Body of pancreas (tissue), 4 donors: ENCODE measurements at regions not wholly inside any gene's neighbourhood (a gene's known extent, or its start where the extent isn't known, plus 50 kb on each side); places are given as distances from the start of the nearest gene placed in this dataset.

Experiments used
- ATAC-seq: fragments of 150-250 bp; one replicate; pipeline ENCODE4 v1.9.1; 2016
- DNase-seq, 4 donors: peaks; one replicate each; pipeline ENCODE4 v3.0.0-alpha.2; 2019
- H3K27ac ChIP-seq, 4 donors: fragments of 200-600 bp; sonication (generic); 1 replicate in 3 of 4; 2 replicates in 1 of 4; pipeline versions ENCODE4 v1.5.1 to v1.6.1; 2016 to 2019; ENCODE audit warnings: mild to moderate bottlenecking in 1 of 4, mixed read lengths in 1 of 4, moderate library complexity in 1 of 4
- H3K27me3 ChIP-seq, 2 donors: fragments of 200-600 bp; sonication (generic); one replicate each; pipeline ENCODE4 v1.6.0; 2016; ENCODE audit warnings: mild to moderate bottlenecking in 1 of 2
- H3K36me3 ChIP-seq, 2 donors: fragments of 200-600 bp; sonication (generic); replicated peaks in 1 of 2; 2 replicates each; pipeline ENCODE4 v1.5.1; 2016; ENCODE audit warnings: low read depth in 2 of 2; ENCODE audit not compliant: insufficient read depth in 1 of 2
- H3K4me1 ChIP-seq: fragments of 200-600 bp; sonication (generic); one replicate; pipeline ENCODE4 v1.6.0; 2016
- H3K4me3 ChIP-seq, 2 donors: fragments of 200-600 bp; sonication (generic); 1 replicate in 1 of 2; 2 replicates in 1 of 2; pipeline ENCODE4 v1.5.1; 2016 to 2019
- H3K9me3 ChIP-seq, 3 donors: fragments of 200-600 bp; sonication (generic); 1 replicate in 2 of 3; 2 replicates in 1 of 3; pipeline ENCODE4 v1.5.1; 2016
- POLR2A ChIP-seq, 3 donors: fragments of 450-650 bp; IDR thresholded peaks; one replicate each; pipeline ENCODE4 v1.6.1; 2016; ENCODE audit warnings: antibody characterized with exemption in 3 of 3, mild to moderate bottlenecking in 2 of 3
- WGBS, 2 donors: methylation state at CpG; one replicate each; pipeline ENCODE4 v1.1.5; 2017; 5-methylcytosine and 5-hydroxymethylcytosine counted together
- intact Hi-C: fragments of 100-400 bp; cut with DNase I; formaldehyde crosslinking; loops from one replicate; pipeline ENCODE4 v1.15.1; 2023
- TF ChIP-seq, protein P1 (sequence below), 7 experiments: fragments of 450-650 bp in 4 of 7; fragments of 200-600 bp in 3 of 7; sonication (generic) in 3 of 7; IDR thresholded peaks; one replicate each; pipeline ENCODE4 v1.5.1; 2016 to 2019; ENCODE audit warnings: antibody characterized with exemption in 7 of 7

DNA sequence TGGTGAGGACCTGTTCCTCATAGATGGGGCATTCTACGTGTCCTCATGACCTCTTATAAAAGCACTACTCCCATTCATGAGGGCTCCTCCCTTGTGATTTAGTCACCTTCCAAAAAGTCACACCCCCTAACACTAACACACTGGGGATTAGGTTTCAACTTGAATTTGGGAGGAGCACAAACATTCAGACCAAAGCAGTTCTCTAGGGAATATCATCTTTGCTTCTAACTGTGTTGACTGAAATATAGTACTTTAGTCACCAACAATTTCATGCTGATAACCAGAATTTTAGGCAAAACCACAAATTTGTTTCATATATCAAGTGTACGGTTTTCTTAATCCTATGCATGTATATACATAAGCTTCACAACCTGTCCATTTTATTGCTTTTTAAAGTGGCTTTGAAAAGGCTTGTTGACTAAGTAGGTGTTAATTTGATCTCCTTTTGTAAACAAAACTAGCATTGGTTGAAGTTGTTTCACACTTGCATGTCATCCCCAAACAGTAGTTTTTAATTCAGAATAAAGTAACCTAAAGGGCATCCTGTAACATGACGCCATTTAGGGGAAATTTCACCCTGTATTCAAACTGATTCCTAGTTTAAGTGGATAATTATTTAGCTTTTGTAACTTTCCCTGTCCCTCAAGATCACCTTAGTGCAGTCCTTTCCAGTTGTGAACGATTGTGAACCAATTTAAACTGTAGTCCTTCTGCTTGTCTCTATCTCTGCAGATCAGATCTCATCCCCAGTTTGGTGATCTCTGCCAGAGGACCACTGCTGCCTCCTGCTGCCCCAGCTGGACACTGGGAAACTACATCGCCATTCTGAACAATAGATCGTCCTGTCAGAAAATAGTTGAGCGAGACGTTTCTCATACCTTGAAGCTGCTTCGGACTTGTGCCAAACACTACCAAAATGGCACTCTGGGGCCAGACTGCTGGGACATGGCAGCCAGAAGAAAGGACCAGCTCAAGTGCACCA, 141.1 kb downstream of the TLR5 start:
- Histone ChIP-seq H3K27me3 (no peaks in the 10 kb centered on the region), H3K9me3 (no peaks in the 10 kb centered on the region), H3K4me3 (no peak overlapping the region), H3K27ac (no peak overlapping the region), H3K36me3 (no peaks in the 10 kb centered on the region), H3K4me1 (peaks cover 6% of the 10 kb centered on the region)
- no peak for DNase-seq
- 83 to 86% methylated on average over 9 of the region's 9 CpGs for WGBS, 2 donors
- TF ChIP-seq, protein P1, sequence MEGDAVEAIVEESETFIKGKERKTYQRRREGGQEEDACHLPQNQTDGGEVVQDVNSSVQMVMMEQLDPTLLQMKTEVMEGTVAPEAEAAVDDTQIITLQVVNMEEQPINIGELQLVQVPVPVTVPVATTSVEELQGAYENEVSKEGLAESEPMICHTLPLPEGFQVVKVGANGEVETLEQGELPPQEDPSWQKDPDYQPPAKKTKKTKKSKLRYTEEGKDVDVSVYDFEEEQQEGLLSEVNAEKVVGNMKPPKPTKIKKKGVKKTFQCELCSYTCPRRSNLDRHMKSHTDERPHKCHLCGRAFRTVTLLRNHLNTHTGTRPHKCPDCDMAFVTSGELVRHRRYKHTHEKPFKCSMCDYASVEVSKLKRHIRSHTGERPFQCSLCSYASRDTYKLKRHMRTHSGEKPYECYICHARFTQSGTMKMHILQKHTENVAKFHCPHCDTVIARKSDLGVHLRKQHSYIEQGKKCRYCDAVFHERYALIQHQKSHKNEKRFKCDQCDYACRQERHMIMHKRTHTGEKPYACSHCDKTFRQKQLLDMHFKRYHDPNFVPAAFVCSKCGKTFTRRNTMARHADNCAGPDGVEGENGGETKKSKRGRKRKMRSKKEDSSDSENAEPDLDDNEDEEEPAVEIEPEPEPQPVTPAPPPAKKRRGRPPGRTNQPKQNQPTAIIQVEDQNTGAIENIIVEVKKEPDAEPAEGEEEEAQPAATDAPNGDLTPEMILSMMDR (IDR thresholded peaks at IDR 0.05): peak in 1 of 7 experiments; percentile 2
- TF ChIP-seq POLR2A (IDR thresholded peaks at IDR 0.05): no peak
- intact Hi-C loops: no loop called here
- ATAC-seq: no peak

DNA sequence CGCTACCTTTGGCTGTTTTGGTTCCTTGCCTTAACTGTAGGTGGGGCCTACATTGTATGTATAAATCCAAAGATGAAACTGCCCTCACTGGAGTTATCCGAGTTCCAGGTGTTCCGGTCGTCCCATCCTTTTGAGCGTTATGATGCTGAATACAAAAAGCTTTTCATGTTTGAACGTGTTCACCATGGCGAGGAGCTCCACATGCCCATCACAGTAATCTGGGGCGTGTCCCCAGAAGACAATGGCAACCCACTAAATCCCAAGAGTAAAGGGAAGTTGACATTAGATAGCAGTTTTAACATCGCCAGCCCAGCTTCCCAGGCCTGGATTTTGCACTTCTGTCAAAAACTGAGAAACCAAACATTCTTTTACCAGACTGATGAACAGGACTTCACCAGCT, 139.5 kb downstream of the TLR5 start:
- H3K4me1 ChIP-seq: peaks cover 6% of the 10 kb centered on the region
- no peaks in the 10 kb centered on the region for H3K36me3 ChIP-seq
- WGBS, 2 donors: 92 to 93% methylated on average over 9 of the region's 9 CpGs
- intact Hi-C loops: no loop called here
- TF ChIP-seq, protein P1 (IDR thresholded peaks at IDR 0.05): no peak
- no peak for TF ChIP-seq POLR2A (IDR thresholded peaks at IDR 0.05)
- DNase-seq (no peak), ATAC-seq (no peak)
- H3K27me3 ChIP-seq: no peaks in the 10 kb centered on the region
- H3K4me3 ChIP-seq: no peak overlapping the region
- H3K9me3 ChIP-seq: no peaks in the 10 kb centered on the region
- no peak overlapping the region for H3K27ac ChIP-seq

DNA sequence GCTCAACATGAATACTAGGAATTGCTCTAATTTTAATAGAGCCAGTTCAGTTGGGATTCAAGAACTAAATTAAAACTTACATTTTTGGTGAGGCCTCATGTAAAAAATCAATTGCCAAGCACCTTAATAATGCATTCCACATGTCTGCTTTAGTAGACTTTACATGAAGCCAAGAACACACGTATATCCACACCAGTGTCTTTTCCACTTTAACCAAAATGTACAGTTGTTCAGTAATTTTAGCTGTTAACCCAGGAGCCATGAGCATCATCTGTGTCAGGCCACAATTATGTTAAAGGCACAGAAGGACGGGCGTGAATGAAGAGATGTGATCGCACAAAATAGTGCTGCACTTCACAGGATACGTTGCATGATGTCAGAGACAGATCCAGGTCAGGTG, 136.7 kb downstream of the TLR5 start:
- Histone ChIP-seq H3K27me3 (no peaks in the 10 kb centered on the region), H3K9me3 (no peaks in the 10 kb centered on the region), H3K27ac (no peak overlapping the region), H3K4me3 (no peak overlapping the region), H3K36me3 (no peaks in the 10 kb centered on the region), H3K4me1 (no peaks in the 10 kb centered on the region)
- intact Hi-C loops: no loop called here
- DNase-seq (no peak), ATAC-seq (no peak)
- TF ChIP-seq, protein P1 (IDR thresholded peaks at IDR 0.05): no peak
- no peak for TF ChIP-seq POLR2A (IDR thresholded peaks at IDR 0.05)
- WGBS, 2 donors: 91 to 93% methylated on average over 5 of the region's 5 CpGs

DNA sequence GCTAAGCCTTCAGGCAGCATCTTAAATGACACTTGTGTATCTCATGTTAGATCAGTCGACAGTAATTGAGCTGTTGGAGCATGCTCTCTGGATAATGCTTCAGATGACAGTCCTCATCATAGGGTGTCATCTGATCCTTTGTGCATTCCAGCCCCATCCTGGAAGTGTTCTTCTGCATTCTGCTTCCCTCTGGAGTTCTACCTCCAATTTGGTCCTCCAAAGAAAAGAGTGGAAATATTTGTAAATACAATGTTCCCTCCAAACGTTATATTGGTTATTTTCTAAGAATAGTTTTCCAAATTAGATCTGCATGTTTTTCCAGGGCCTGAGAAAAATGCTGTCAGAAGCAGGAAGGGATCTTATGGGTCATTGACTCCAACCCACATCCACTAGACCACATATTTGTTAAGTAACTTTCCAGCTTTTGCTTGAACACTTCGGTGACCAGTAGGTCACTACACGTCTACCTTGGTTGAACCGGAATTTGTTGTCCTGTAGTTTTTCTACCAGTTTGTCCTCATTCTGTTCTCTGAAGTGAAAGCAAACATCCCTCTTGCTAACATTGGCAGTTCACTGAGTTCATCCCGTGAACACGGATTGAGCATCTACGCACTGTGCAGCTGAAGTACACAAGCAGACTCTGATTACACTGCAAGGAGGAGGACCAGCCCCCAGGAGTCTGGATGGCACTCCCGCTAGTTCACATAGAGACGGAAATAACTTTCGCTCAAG, 136.0 kb downstream of the TLR5 start:
- no peak overlapping the region for H3K27ac ChIP-seq
- no peak for TF ChIP-seq POLR2A (IDR thresholded peaks at IDR 0.05)
- TF ChIP-seq, protein P1 (IDR thresholded peaks at IDR 0.05): no peak
- no peak for ATAC-seq

More for the DNA sequence above, 136.0 kb downstream of the TLR5 start:
- no peaks in the 10 kb centered on the region for H3K9me3 ChIP-seq
- intact Hi-C loops: no loop called here
- no peaks in the 10 kb centered on the region for H3K27me3 ChIP-seq
- 59 to 68% methylated on average over 11 of the region's 11 CpGs for WGBS, 2 donors
- H3K4me1 ChIP-seq: no peaks in the 10 kb centered on the region
- peak in 2 of 4 donors; percentile 17 for DNase-seq
- no peaks in the 10 kb centered on the region for H3K36me3 ChIP-seq
- H3K4me3 ChIP-seq: no peak overlapping the region
